HFF-Myc (cell line): ENCODE measurements at regions not wholly inside any gene's neighbourhood (a gene's known extent, or its start where the extent isn't known, plus 50 kb on each side); places are given as distances from the start of the nearest gene placed in this dataset.

Source experiments
- DNase-seq: peaks from one replicate; pipeline ENCODE4 v3.0.0-alpha.2; 2011; ENCODE audit warnings: low read depth; ENCODE audit errors: extremely low read depth
- H3K4me3 ChIP-seq: replicated peaks from 2 replicates; pipeline ENCODE4 v1.5.1; 2011; ENCODE audit warnings: low read depth, mild to moderate bottlenecking, control low read depth, low read length
- TF ChIP-seq, protein P1 (sequence below): IDR thresholded peaks from 2 replicates; pipeline ENCODE4 v1.5.1; 2012; ENCODE audit warnings: mild to moderate bottlenecking, low read depth, low read length, control low read depth; ENCODE audit errors: missing control alignments

DNA sequence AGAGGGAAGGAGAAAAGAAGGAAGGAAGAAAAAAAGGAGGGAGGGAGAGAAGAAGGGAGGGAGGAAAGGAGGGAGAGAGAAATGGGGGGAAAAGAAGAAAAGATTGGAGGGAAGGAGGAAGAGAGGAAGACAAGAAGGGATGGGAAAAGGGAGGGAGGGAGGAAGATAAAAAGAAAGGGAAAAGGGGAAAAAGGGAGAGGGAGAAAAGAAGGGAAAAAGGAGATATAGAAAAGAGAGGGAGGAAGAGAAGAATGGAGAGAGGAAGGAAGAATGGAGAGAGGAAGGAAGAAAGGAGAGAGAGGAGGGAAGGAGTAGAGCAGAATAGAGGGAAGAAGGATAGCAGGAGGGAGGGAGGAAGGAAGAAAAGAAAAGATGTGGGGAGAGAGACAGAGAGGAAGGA, 334.6 kb downstream of the TSHZ3 start:
- no peak for DNase-seq
- TF ChIP-seq, protein P1, sequence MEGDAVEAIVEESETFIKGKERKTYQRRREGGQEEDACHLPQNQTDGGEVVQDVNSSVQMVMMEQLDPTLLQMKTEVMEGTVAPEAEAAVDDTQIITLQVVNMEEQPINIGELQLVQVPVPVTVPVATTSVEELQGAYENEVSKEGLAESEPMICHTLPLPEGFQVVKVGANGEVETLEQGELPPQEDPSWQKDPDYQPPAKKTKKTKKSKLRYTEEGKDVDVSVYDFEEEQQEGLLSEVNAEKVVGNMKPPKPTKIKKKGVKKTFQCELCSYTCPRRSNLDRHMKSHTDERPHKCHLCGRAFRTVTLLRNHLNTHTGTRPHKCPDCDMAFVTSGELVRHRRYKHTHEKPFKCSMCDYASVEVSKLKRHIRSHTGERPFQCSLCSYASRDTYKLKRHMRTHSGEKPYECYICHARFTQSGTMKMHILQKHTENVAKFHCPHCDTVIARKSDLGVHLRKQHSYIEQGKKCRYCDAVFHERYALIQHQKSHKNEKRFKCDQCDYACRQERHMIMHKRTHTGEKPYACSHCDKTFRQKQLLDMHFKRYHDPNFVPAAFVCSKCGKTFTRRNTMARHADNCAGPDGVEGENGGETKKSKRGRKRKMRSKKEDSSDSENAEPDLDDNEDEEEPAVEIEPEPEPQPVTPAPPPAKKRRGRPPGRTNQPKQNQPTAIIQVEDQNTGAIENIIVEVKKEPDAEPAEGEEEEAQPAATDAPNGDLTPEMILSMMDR, result no peak

DNA sequence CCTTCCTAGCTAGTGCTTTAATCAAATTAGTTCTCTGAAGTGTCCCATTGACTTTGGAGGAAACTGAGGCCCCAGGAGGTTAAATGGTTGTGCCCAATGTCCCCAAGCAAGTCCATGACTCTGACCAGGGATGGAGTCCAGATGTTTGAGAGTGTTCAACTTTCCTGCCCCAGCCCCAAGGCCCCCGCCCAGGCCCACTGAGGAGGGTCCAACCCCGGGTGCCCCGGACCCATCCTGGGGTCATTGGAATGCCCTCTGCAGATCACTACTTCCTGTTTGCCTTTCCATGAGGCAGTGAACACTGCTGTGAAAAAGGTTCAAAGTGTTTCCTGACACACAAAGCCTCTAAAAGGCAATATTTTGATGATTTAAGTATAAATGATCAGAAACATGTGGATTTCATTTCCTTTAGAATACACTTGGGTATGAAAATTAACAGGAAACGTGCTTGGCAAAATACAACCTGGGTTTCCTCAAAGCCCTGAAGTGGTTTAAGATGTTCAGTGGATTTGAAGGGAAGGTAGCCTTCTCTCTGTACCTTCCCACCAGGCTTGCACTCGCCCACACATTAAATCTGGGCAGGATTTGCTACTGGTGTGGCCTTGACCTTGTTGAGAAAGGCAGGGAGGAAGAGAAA, 335.7 kb downstream of the TSHZ3 start:
- no peak for DNase-seq
- TF ChIP-seq, protein P1, result no peak
- H3K4me3 ChIP-seq, result no peak overlapping the region

More for the DNA sequence above, 334.6 kb downstream of the TSHZ3 start:
- no peak overlapping the region for H3K4me3 ChIP-seq

DNA sequence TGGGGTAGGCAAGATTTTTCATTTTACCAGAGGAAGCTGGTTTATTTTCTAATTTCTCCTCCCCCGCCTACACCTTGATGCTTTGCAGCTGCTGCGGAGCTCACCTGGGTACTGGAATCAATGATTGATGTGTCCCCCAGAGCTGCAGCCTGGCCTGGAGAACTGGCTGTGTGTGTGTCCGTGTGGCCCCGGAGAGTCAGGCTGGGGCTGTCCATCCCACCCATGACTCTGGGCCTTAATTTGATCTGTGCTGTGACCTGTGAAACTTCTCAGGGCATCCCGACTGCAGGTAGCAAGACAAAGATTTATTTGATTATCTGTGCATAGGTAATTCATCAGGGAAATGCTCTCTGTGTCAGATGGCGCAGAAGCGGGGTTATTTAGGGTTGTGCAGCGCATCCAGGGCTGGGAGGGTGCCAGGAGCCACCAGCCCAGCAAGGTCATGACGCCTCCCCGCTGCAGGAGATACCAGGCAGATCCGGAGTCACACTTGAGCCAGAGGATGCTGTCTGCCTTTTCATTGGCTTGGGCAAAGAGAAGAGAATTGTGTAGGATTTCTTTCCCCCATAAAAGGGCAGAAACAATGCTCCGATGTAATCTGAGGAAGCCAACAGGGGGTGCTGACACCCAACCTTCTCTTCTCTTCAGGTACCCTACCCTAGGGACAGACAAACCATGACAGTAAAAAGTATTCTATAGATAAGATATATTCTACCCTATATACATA, 346.6 kb downstream of the TSHZ3 start:
- DNase-seq, result no peak
- no peak overlapping the region for H3K4me3 ChIP-seq
- TF ChIP-seq, protein P1, result no peak

DNA sequence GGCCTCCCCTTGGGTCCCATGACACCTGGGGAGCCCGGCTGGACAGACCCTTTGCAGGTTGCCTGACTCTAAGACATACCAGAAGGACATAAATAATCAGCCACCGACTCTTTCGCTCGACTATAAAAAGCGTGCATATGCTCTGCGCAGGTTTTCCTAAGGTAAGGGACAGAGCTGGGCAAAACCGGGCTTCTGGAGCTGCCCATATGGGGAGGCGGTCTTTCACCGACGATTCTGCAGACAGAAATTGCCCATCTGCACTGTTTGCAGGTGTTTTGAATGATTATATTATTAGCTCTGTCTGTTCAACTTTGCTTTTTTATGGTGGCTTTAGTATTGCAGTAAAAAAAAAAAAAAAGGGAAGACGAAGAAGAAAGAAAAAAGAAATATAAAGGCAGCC, 347.2 kb downstream of the TSHZ3 start:
- no peak for DNase-seq
- TF ChIP-seq, protein P1, result no peak
- no peak overlapping the region for H3K4me3 ChIP-seq

DNA sequence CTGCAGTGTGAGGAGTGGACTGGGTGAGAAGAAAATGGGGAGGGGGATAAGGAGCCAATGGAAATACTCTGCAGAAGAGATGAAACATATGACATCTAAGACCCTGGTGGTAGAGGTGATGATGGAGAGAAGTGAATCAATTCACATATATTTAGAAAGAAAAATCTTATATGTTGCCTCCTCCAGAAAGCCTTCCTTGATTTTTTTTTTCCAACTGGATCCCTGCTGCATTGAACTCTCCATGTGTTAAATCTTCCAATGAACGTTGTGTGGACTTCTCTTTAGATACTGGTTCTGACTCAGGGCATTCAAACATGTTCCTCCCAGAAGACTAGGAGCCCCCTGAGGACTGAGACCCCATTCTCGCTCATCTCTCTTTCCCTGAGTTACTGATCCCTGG, 348.3 kb downstream of the TSHZ3 start:
- H3K4me3 ChIP-seq, result no peak overlapping the region
- DNase-seq, result no peak
- TF ChIP-seq, protein P1, result no peak

DNA sequence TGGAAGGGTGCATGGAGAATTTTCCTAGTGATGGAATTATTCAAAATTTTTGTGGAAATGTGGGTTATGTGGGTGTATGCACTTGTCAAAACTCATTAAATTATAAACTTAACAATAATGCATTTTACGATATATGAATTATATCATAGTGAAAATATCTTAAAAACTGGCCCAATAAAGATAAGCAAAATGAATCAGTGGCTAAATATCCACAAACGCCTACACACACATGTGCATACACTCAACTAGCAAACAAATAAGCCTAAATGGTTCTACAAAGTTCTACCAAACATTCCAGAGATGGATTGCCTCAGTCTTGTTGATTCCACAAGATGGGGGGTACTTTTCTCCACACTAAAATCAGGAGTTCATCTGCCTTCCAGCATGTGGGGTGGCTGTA, 349.5 kb downstream of the TSHZ3 start:
- TF ChIP-seq, protein P1, result no peak
- no peak for DNase-seq
- H3K4me3 ChIP-seq, result no peak overlapping the region
